Activated CD8-positive, alpha-beta memory T cell treated with anti-CD3 and anti-CD28 coated beads, Interleukin-2, amount 10 ng/mL, durations not matched to agents 7 days and 5 days (primary cell): ENCODE measurements at regions not wholly inside any gene's neighbourhood (a gene's known extent, or its start where the extent isn't known, plus 50 kb on each side); places are given as distances from the start of the nearest gene placed in this dataset.

Experiments
- ATAC-seq: fragments of 150-1000 bp; cut with Tn5 transposase; one replicate; pipeline ENCODE4 v1.10.0; 2021; ENCODE audit warnings: moderate library complexity
- CTCF ChIA-PET: fragments of 350-600 bp; sonication (Branson Sonifier 250); formaldehyde crosslinking; loops from one replicate; lab custom pipeline; 2021; ENCODE audit warnings: antibody characterized with exemption; lab: Charles Lee
- DNase-seq: peaks from one replicate; pipeline ENCODE4 v3.0.0-alpha.2; 2020
- H3K27ac Mint-ChIP-seq: one replicate; pipeline ENCODE4 v1.8.0; 2021; ENCODE audit warnings: mild to moderate bottlenecking, mixed read lengths
- H3K27me3 Mint-ChIP-seq: one replicate; pipeline ENCODE4 v1.8.0; 2021; ENCODE audit warnings: mixed read lengths
- H3K36me3 Mint-ChIP-seq: one replicate; pipeline ENCODE4 v1.8.0; 2021; ENCODE audit warnings: mild to moderate bottlenecking, mixed read lengths
- H3K4me1 Mint-ChIP-seq: one replicate; pipeline ENCODE4 v1.8.0; 2021; ENCODE audit warnings: mixed read lengths
- H3K4me3 Mint-ChIP-seq: one replicate; pipeline ENCODE4 v1.8.0; 2021; ENCODE audit warnings: mild to moderate bottlenecking, moderate library complexity, mixed read lengths
- H3K9me3 Mint-ChIP-seq: one replicate; pipeline ENCODE4 v1.8.0; 2022; ENCODE audit warnings: low read depth, mixed read lengths

DNA sequence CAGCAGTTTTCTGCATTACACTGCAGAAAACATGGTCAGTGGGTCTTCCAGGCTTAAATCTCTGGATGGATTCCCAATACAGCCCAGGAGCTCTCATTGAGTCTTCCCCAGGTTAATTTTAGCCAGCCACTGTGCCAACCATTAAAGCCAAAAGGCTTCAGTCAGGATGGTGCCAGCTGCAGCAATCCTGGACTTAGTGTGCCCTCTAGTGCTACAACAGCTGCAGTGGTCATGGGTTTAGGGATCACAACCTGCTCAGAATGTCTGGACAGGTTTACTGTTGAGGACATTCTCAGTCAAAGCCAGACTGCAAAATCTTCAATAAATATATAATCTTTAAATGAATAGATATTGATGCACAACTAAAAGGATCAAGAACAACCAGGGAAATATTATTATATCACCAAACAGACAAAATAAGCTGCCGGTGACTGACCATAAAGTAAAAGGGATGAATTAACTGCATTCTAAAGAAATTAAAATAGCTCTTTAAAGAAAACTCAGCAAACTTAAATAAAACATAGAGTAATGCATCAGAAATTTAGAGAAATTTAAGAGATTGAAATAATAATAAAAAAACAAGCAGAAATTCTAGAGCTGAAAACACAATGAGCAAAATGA is 639.9 kb downstream of the SPOCK3 start:
- Mint-ChIP-seq H3K27me3 (no peaks in the 10 kb centered on the region), H3K27ac (no peak overlapping the region), H3K36me3 (no peaks in the 10 kb centered on the region), H3K9me3 (no peaks in the 10 kb centered on the region), H3K4me3 (no peak overlapping the region), H3K4me1 (no peaks in the 10 kb centered on the region)
- DNase-seq (no peak), ATAC-seq (no peak)
- CTCF ChIA-PET: no interaction called here

DNA sequence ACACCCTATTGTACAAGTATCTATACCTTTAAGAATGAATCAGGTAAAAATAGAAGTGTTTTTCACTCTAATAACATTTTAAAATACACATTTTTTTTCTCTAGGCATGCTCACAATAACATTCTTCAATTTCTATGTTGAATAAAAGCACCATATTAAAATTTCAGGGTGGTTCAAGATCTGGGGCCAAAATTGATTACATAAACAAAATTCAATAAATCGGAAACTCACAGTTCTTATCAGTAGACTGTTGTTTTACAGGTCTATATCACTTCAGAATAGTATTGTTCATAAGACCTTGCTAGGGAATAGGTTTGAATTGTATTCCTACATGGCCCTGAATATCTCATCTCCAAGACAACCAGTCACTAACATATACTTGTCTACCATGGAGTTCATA is 634.0 kb downstream of the SPOCK3 start:
- Mint-ChIP-seq H3K4me1 (no peaks in the 10 kb centered on the region), H3K36me3 (no peaks in the 10 kb centered on the region), H3K27me3 (no peaks in the 10 kb centered on the region), H3K9me3 (peaks cover 10% of the 10 kb centered on the region), H3K4me3 (no peak overlapping the region), H3K27ac (no peak overlapping the region)
- ATAC-seq: no peak
- no peak for DNase-seq
- CTCF ChIA-PET: no interaction called here

DNA sequence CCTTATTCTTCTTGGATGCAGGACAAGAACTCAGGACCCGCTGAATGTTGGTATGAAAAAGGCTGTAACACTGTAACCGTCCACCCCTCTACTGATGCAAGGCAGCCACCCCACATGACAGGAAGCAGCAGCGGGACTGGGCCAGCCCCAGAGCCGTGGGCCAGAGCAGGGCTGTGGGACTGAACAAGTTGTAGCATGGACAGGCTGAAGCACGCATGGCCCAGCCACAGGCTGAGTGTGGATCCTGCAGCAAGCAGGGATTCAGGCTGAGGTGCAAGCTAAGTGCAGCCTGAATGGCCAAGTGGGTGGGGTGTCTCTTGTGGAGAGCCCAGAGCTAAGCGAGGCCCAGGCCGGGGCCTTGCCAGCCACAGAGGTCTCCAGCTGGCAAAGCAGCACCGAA is 632.2 kb downstream of the SPOCK3 start:
- no peak for ATAC-seq
- DNase-seq: no peak
- Mint-ChIP-seq H3K27ac (no peak overlapping the region), H3K27me3 (no peaks in the 10 kb centered on the region), H3K36me3 (no peaks in the 10 kb centered on the region), H3K9me3 (peaks cover 14% of the 10 kb centered on the region), H3K4me3 (no peak overlapping the region), H3K4me1 (no peaks in the 10 kb centered on the region)
- CTCF ChIA-PET: no interaction called here

DNA sequence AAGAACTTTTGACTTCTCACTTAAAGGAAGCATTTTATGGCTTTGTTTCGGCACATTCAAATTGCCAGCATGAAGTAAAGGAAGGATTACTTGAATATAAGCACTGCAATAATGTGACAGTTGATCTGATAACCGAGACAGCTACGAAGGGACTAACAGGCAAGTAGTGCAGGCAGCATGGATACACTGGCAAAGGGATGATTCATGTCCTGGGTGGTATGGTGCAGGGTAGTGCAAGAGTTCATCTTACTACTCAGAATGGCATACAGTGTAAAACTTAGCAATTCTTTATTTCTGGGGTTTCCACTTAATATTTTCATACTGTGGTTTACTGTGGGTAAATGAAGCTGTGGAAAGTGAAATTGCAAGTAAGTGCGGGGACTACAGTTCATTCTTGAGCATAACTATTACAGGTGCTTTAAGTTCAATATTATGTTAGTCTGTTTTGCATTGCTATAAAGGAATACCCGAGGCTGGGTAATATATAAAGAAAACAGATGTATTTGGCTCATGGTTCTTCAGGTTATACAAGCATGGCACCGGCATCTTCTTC is 611.8 kb downstream of the SPOCK3 start:
- Mint-ChIP-seq H3K9me3 (no peaks in the 10 kb centered on the region), H3K36me3 (no peaks in the 10 kb centered on the region), H3K4me3 (no peak overlapping the region), H3K27me3 (no peaks in the 10 kb centered on the region), H3K4me1 (no peaks in the 10 kb centered on the region), H3K27ac (no peak overlapping the region)
- ATAC-seq (no peak), DNase-seq (no peak)
- CTCF ChIA-PET: no interaction called here

DNA sequence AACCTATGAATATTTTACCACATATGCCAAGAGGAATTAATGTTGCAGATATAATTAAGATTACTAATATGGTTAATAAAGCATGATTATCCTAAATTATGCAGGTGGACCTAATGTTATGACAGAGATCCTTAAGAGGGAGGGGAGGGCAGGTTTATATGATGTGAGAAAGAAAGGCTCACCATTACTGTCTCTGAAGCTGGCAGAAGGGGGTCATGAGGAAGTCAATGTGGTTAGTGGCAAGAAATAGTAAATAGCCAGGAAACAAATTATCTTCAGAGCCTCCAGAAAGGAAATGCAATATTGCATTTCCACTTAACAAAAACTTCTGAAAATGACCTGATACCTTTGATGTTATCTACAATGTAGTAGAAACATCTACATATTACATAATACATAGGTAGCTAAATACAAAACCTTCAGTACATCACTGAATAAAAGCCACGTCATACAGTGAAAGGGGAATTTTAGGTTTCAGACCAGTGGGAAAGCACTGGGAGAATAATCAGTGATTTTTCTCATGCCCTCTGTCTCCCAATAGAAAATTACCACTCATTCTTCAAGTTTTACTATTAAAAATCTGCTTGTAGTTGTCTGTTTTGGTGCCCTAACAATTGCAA is 609.2 kb downstream of the SPOCK3 start:
- DNase-seq (no peak), ATAC-seq (no peak)
- CTCF ChIA-PET: no interaction called here
- Mint-ChIP-seq H3K9me3 (peaks cover 4% of the 10 kb centered on the region), H3K4me1 (no peaks in the 10 kb centered on the region), H3K36me3 (no peaks in the 10 kb centered on the region), H3K27ac (no peak overlapping the region), H3K27me3 (no peaks in the 10 kb centered on the region), H3K4me3 (no peak overlapping the region)

DNA sequence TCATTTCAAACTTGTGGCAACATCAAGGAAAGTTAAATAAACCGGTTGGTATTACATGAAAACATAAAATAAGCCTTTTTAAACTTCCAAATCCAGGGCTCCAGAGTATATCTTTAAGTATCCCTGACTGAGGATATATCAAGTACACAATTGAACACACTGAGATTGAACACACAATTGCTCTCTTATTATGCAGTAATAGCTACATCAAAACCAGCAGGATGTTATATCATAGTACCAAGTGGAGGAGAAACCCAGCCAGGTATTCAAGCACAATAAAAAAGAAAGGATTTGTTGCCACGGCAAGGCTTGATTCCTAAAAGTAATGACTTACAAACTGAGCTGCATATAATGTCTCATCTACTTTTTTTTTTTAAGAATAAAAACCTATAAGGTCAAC is 605.8 kb downstream of the SPOCK3 start:
- Mint-ChIP-seq H3K9me3 (peaks cover 4% of the 10 kb centered on the region), H3K27me3 (no peaks in the 10 kb centered on the region), H3K4me1 (no peaks in the 10 kb centered on the region), H3K36me3 (no peaks in the 10 kb centered on the region), H3K4me3 (no peak overlapping the region), H3K27ac (no peak overlapping the region)
- CTCF ChIA-PET: no interaction called here
- ATAC-seq (no peak), DNase-seq (no peak)

DNA sequence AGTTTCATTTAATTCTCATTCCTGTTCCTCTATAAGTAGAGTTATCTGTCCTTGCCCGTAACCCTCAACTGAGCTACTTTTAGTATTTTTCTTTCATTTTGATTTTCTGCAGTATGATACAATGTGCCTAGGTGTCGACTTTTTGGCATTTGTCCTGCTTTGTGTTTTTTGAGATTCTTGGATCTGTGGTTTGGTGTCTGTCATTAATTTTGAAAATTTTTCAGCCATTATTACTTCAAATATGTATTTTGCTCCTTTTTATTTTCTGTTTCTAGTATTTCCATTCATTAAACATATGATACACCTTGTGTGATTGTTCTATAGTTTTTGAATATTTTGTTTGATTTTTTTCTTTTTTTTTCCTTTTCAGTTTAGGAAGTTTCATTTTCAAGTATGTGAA is 598.9 kb downstream of the SPOCK3 start:
- ATAC-seq (no peak), DNase-seq (no peak)
- Mint-ChIP-seq H3K27me3 (no peaks in the 10 kb centered on the region), H3K4me3 (no peak overlapping the region), H3K27ac (no peak overlapping the region), H3K9me3 (peaks cover 12% of the 10 kb centered on the region), H3K36me3 (no peaks in the 10 kb centered on the region), H3K4me1 (no peaks in the 10 kb centered on the region)
- CTCF ChIA-PET: no interaction called here

DNA sequence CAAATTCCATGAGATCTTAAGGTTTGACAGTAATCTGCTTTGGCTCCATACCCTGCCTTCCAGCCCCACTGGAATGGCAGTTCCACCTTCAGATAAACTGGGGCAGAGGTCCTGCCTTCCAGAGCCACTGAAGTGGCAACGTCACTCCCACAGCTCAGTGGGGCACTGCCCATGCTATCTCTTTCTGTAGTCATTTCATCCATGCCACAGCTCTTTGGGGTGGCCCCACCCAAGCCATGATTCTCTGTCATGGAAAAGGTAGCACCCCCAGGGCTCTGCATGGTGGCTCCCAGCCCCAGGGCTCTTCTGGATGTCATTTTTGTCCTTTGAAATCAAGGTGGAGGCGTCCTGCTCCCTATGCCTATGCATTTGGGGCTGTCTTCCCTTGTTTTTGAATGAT is 596.5 kb downstream of the SPOCK3 start:
- Mint-ChIP-seq H3K27ac (no peak overlapping the region), H3K27me3 (no peaks in the 10 kb centered on the region), H3K4me3 (no peak overlapping the region), H3K9me3 (peaks cover 12% of the 10 kb centered on the region), H3K4me1 (no peaks in the 10 kb centered on the region), H3K36me3 (no peaks in the 10 kb centered on the region)
- CTCF ChIA-PET: no interaction called here
- ATAC-seq: no peak
- DNase-seq: no peak

DNA sequence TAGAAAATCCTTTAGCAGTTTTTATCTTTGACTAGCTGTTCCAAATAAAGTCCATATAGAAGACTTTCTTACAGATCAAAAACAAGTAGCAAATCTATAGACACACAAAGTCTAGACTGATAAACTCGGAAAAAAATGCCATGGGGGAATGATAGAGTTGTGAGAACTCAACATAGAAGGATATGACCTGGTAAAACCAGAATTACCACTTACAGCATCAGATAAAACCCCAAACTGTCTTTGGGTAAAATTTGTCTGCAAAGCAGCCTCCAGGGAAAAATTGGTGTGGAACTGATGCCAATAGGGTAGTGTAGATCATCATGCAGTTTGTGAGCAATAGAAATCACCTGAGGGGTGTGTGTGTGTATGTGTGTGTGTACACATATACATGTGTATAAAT is 579.1 kb downstream of the SPOCK3 start:
- Mint-ChIP-seq H3K36me3 (no peaks in the 10 kb centered on the region), H3K9me3 (peaks cover 2% of the 10 kb centered on the region), H3K4me1 (no peaks in the 10 kb centered on the region), H3K4me3 (no peak overlapping the region), H3K27ac (no peak overlapping the region), H3K27me3 (no peaks in the 10 kb centered on the region)
- ATAC-seq: no peak
- no peak for DNase-seq
- CTCF ChIA-PET: no interaction called here

DNA sequence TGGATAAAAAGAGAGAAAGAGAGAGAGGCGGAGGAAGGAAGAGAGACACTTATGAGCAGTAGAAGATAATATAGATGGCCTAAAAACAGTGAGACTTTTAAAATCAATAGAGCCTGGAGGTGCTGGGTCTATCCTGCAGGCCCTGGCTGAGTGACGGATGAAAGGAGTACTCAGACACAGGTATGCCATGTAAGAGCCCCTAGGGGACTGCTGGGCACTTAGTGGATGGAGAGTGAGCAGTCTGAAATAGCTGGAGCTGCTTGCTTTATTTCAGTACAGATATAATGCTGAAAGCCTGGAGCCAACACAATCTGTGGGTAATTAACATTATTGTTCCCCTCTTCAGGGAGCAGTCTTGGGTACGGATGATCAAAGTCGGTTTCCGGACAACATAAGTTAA is 578.6 kb downstream of the SPOCK3 start:
- no peak for ATAC-seq
- DNase-seq: no peak
- H3K36me3 Mint-ChIP-seq: no peaks in the 10 kb centered on the region
- no peaks in the 10 kb centered on the region for H3K27me3 Mint-ChIP-seq
- CTCF ChIA-PET: no interaction called here
- H3K9me3 Mint-ChIP-seq: peaks cover 2% of the 10 kb centered on the region
- H3K27ac Mint-ChIP-seq: no peak overlapping the region
- H3K4me1 Mint-ChIP-seq: no peaks in the 10 kb centered on the region
- H3K4me3 Mint-ChIP-seq: no peak overlapping the region

DNA sequence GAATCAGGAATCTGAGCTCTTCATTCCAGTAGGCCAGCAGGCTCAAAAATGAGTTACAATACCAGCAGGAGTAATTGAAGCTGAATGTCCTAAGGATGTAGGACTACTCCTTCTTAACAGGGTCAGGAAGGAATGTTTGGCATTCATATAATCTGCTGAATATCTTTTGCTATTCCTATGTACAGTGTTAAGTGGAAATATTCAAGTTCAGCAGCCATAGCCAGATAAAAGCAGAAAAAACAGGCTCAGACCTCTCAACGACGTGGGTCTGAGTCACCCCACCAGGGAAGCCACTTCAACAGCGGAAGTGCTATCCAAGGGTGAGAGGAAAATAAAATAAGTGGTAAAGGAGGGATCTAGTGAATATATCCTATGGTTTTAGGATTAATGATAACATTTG is 577.0 kb downstream of the SPOCK3 start:
- no peak overlapping the region for H3K4me3 Mint-ChIP-seq
- CTCF ChIA-PET: no interaction called here
- no peak for ATAC-seq

DNA sequence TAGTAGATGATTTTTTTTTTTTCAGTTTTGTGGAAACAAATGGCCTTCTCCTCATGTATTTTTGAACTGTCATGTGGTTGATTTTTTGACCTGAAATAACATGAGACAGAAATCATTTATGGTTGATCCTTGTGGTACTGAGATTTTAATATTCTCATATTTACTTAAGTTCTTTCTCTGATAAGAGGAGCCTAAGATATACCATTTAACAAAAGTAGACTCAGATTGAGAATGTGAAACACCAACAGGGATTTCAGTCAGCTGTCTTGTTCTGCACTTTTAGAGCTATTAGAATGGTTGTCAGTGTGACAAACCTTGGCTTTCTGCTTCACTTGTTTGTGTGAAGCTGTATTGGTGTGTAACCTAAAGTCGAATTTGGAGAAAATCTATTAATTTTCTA is 575.7 kb downstream of the SPOCK3 start:
- Mint-ChIP-seq H3K36me3 (no peaks in the 10 kb centered on the region), H3K4me1 (no peaks in the 10 kb centered on the region), H3K27ac (no peak overlapping the region), H3K27me3 (no peaks in the 10 kb centered on the region), H3K4me3 (no peak overlapping the region), H3K9me3 (peaks cover 2% of the 10 kb centered on the region)
- no peak for DNase-seq
- no peak for ATAC-seq
- CTCF ChIA-PET: no interaction called here

More for the DNA sequence above, 577.0 kb downstream of the SPOCK3 start:
- Mint-ChIP-seq H3K27me3 (no peaks in the 10 kb centered on the region), H3K27ac (no peak overlapping the region), H3K36me3 (no peaks in the 10 kb centered on the region), H3K9me3 (peaks cover 2% of the 10 kb centered on the region), H3K4me1 (no peaks in the 10 kb centered on the region)
- DNase-seq: no peak

DNA sequence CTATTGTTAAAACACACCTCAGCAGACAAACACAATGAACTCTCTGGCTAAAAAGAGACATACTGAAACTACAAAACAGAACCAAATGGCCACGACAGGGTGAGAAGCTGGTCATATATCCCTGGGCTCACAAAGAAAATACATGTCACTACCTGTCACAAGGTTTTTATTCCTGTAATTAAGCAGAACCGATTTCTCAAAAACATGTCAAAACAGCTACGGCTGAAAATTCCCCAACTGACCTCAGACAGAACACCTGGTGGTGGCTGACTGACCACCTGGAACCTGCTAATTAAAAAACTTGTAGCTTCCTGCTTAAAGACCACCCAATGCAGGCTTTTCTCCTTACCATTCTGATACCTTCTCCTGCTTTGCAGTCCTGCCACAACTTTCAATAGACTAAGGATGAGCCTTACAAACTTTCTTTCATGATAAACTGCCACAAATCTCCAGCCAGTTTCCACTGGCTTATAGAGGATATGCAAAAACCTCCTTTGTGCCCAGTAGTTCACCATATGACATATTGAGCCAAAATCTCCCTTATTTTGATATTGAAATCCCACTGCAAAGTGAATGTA is 571.9 kb downstream of the SPOCK3 start:
- Mint-ChIP-seq H3K4me1 (no peaks in the 10 kb centered on the region), H3K27ac (no peak overlapping the region), H3K9me3 (peaks cover 2% of the 10 kb centered on the region), H3K36me3 (no peaks in the 10 kb centered on the region), H3K4me3 (no peak overlapping the region), H3K27me3 (no peaks in the 10 kb centered on the region)
- CTCF ChIA-PET: no interaction called here
- no peak for ATAC-seq
- DNase-seq: no peak

DNA sequence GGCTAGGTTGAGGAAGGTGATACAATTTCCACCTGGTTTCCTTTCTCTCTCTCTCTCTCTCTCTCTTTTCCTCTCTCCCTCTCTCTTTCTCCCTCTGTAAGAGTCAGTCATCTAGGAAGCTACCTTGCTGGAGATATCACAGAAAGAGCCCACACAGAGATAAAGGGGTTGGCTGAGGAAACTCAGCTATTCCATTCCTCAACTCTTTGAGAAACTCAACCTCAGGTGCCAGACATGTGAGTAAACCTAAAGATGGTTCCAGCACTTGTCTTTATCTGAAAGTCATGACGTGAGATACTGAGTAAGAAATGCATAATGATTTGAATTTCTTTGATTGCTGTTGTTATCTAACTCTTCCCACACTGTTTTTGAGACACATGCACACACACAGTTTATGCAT is 564.0 kb downstream of the SPOCK3 start:
- Mint-ChIP-seq H3K4me1 (no peaks in the 10 kb centered on the region), H3K27me3 (no peaks in the 10 kb centered on the region), H3K4me3 (no peak overlapping the region), H3K27ac (no peak overlapping the region), H3K9me3 (peaks cover 9% of the 10 kb centered on the region), H3K36me3 (no peaks in the 10 kb centered on the region)
- CTCF ChIA-PET: no interaction called here
- ATAC-seq (no peak), DNase-seq (no peak)
